Epithelial cell of proximal tubule (primary cell): ENCODE measurements at regions not wholly inside any gene's neighbourhood (a gene's known extent, or its start where the extent isn't known, plus 50 kb on each side); places are given as distances from the start of the nearest gene placed in this dataset.

Experiments used
- DNase-seq: peaks from one replicate; pipeline ENCODE4 v3.0.0-alpha.2; 2011; ENCODE audit warnings: low read depth
- H3K4me3 ChIP-seq: 2 replicates; pipeline ENCODE4 v1.5.1; 2011; ENCODE audit warnings: low read depth, mild to moderate bottlenecking, low read length
- TF ChIP-seq, protein P1 (sequence below): conservative IDR thresholded peaks from 2 replicates; pipeline ENCODE4 v1.5.1; 2012; ENCODE audit warnings: low read depth, mild to moderate bottlenecking, low read length

DNA sequence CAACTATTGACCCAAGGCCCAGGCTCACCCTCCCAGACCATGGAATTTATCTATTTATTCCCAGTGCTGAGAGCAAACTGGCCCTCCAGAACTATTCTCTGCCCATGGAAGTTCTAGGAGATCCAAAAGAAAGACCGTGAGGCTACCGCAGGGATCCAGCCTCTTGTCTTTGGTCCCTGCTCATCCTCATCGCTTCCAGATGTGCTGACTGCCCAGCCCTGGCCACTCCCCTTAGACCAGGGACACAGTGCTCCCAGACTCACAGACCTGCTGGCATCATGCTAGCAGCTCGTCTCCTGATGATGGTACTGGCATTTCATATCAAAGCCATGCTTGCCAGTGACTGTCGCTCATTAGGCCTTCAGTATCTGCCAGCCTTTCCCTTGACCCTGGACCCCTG is 405.7 kb upstream of the PPP2R3A start:
- TF ChIP-seq, protein P1, sequence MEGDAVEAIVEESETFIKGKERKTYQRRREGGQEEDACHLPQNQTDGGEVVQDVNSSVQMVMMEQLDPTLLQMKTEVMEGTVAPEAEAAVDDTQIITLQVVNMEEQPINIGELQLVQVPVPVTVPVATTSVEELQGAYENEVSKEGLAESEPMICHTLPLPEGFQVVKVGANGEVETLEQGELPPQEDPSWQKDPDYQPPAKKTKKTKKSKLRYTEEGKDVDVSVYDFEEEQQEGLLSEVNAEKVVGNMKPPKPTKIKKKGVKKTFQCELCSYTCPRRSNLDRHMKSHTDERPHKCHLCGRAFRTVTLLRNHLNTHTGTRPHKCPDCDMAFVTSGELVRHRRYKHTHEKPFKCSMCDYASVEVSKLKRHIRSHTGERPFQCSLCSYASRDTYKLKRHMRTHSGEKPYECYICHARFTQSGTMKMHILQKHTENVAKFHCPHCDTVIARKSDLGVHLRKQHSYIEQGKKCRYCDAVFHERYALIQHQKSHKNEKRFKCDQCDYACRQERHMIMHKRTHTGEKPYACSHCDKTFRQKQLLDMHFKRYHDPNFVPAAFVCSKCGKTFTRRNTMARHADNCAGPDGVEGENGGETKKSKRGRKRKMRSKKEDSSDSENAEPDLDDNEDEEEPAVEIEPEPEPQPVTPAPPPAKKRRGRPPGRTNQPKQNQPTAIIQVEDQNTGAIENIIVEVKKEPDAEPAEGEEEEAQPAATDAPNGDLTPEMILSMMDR = no peak
- DNase-seq = no peak
- no peak overlapping the region for H3K4me3 ChIP-seq

DNA sequence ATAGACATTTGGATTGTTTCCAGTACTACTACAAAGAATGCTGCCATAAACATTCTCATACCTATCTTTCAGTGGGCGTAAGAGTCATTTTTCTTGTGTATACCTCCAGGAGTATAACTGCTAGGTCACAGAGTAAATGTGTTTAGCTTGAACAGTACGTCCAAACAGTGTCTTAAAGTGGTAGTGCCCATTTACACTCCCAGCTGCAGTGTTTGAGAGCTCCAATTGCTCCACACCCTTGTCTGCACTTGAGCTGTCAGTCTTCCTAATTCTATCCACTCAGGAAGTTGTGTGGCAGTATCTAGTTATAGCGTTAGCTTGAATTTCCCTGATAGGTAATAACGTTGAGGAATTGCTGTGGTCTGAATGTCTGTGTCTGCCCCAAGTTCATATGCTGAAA is 404.7 kb upstream of the PPP2R3A start:
- DNase-seq = no peak
- TF ChIP-seq, protein P1 = no peak
- H3K4me3 ChIP-seq = no peak overlapping the region

DNA sequence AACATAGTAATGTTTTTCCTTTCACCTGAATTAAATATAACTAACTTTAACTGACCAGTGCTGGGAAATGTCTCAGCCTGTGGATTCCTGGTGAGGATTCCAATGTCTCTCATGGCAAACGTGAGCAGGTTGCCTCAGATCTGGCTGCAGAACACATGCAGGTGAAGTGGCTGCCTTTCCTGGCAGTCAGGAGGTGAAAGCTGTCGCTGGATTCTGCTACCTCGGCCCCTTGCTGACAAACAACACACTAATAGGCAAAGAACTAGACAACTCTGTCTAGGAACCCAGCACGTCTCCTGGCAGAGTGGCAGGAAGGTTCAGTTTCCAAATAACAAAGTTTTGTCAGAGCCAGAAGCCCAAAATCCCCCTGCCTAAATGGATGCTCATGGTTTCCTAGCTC is 400.8 kb upstream of the PPP2R3A start:
- no peak for DNase-seq
- TF ChIP-seq, protein P1 = no peak
- no peak overlapping the region for H3K4me3 ChIP-seq

DNA sequence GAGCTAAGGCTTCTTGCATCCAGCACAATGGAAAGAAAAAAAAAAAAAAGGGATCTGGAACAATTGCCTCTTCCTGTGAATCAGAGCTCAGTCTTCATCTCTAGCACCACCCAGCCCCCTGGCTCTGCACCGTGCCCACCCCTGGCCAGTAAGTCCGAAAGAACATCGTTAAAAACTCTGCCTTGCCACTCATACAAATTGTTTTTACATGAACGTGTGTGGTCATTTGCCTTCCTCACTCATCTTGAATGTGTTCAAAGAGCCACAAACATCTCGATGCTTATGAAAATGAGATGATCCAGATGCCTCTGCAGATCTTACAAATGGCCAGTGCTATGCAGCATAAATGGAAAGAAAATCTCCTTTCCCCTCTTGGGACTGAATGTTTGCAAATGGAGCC is 400.0 kb upstream of the PPP2R3A start:
- DNase-seq = no peak
- TF ChIP-seq, protein P1 = no peak
- no peak overlapping the region for H3K4me3 ChIP-seq

DNA sequence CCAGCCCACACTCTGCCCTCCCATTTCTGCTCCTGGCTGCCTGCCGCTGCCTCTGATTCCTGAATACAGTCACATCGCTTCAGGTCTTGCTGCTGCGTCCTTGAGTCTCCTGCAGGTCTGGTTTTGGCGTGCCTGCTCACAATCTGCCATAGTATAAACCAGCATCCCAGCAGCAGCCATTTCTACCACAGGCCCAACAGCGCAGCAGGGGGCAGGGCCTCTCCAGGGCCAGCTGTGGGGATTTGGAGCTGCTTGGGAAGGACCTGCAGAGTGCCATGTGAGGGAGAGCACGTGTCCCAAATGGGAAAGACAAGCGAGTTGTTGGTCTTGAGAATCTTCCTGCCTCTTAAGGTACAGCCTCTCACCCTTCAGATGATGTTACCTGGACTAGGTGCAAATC is 398.3 kb upstream of the PPP2R3A start:
- H3K4me3 ChIP-seq = no peak overlapping the region
- TF ChIP-seq, protein P1 = no peak
- no peak for DNase-seq

DNA sequence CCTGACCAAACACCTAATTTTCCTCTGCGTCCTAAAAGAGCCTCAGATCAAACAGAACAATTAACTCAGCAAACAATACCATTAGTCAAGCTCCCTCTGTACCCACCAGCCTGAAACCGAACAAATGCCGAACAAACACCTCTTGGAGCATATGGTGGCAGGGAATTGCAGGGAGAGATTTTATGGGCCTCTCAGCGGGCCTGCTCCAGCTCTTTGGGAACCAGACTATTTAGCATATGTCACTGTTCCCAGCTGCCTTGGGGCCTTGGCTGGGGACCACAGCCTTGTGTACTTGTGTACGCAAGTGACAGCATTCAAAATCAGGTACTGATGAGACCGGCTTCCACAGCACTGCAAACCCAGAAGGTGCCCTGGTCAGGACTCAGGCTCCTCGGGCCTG is 388.8 kb upstream of the PPP2R3A start:
- H3K4me3 ChIP-seq = no peak overlapping the region
- TF ChIP-seq, protein P1 = no peak
- DNase-seq = no peak

DNA sequence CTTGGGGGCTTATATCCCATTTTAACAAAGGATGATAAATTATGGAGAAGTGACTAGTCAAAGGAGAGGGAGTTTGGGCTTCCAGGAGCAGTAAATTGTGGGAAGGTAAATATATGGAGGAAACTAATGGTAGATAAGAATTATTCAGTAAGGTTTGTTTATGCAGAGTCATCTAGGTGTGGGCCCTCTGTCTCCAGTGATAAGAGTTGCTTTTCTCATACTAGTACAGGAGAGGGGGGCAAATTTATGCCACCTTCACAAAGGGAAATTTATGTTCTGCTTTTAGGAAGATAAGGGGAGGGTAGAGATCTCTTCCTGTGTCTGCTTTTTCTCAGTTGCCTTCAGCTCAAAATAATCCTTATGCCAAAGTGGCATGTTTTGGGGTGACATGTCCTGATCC is 383.7 kb upstream of the PPP2R3A start:
- TF ChIP-seq, protein P1 = no peak
- no peak overlapping the region for H3K4me3 ChIP-seq
- no peak for DNase-seq
